Peyer's patch (tissue), 4 donors: ENCODE measurements at regions not wholly inside any gene's neighbourhood (a gene's known extent, or its start where the extent isn't known, plus 50 kb on each side); places are given as distances from the start of the nearest gene placed in this dataset.

Experiments used
- CTCF ChIP-seq, 6 experiments: fragments of 450-650 bp in 4 of 6; fragments of 200-600 bp in 2 of 6; sonication (generic) in 1 of 6; IDR thresholded peaks; one replicate each; pipeline ENCODE4 v1.5.1; 2017 to 2019; ENCODE audit warnings: antibody characterized with exemption in 6 of 6, mild to moderate bottlenecking in 3 of 6, moderate library complexity in 1 of 6
- POLR2A ChIP-seq, 2 donors: fragments of 450-650 bp; IDR thresholded peaks; one replicate each; pipeline ENCODE4 v1.5.1; 2017; ENCODE audit warnings: antibody characterized with exemption in 2 of 2, mild to moderate bottlenecking in 2 of 2, moderate library complexity in 2 of 2

- TF ChIP-seq CTCF (IDR thresholded peaks at IDR 0.05) (no peak), POLR2A (IDR thresholded peaks at IDR 0.05) (no peak)
These were observed 70.2 kb upstream of the ABLIM1 start for GRCh38 chr10:114728325-114728724.
